KOPT-K1 (cell line): ENCODE measurements at regions not wholly inside any gene's neighbourhood (a gene's known extent, or its start where the extent isn't known, plus 50 kb on each side); places are given as distances from the start of the nearest gene placed in this dataset.

Experiments
- H3K27ac ChIP-seq: fragments of 200-600 bp; sonication (generic); 2 replicates; pipeline ENCODE4 v1.5.1; 2016; ENCODE audit warnings: antibody characterized with exemption, mild to moderate bottlenecking, low read depth, low read length; ENCODE audit not compliant: poor library complexity, severe bottlenecking
- H3K36me3 ChIP-seq: fragments of 200-600 bp; sonication (generic); 2 replicates; pipeline ENCODE4 v1.5.1; 2017; ENCODE audit warnings: antibody characterized with exemption, mild to moderate bottlenecking, low read length, moderate library complexity; ENCODE audit not compliant: insufficient read depth
- H3K9me3 ChIP-seq: fragments of 200-600 bp; sonication (generic); 2 replicates; pipeline ENCODE4 v1.5.1; 2017; ENCODE audit warnings: antibody characterized with exemption, low read length, mild to moderate bottlenecking; ENCODE audit not compliant: insufficient read depth, poor library complexity, severe bottlenecking

DNA sequence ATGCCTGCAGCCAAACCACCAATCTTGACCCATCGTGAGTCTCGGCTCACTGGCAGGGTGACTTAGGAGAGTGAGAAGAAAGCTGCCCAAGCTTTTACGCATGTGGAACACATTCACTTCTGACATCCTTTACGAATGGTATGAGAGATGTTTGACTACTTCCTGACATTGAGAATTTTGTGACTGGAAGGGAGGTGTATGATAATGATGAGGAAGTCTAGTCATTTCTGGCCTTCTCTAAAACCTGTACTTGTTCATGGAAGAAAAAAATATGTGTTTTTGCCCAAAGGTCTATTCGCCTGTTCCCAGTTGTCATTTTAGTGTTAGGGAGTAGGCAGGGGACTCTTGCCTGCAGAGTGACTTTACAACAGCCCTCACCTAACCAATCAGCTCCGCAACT is 227.2 kb upstream of the ATP2B1 start:
- H3K27ac ChIP-seq = no peak overlapping the region
- no peaks in the 10 kb centered on the region for H3K36me3 ChIP-seq
- H3K9me3 ChIP-seq = no peaks in the 10 kb centered on the region

DNA sequence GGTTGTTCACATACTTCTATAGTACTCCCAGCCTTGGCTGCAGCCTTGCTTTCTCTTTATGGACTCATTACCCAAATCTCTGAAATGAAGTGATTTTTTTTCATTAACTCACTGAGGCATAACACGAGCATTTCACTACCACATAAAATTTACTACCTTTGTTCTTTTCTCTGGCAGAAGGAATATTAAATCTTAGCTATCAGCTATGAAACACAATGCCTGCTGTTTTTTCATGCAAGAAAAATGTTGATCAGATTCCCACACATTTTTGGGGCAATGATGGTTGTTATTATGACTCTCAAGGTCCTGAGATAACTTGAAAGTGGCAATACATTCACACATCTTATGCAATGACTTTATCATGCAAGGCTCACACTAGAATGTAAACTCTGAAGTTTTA is 225.3 kb upstream of the ATP2B1 start:
- Histone ChIP-seq H3K27ac (no peak overlapping the region), H3K36me3 (no peaks in the 10 kb centered on the region), H3K9me3 (no peaks in the 10 kb centered on the region)

DNA sequence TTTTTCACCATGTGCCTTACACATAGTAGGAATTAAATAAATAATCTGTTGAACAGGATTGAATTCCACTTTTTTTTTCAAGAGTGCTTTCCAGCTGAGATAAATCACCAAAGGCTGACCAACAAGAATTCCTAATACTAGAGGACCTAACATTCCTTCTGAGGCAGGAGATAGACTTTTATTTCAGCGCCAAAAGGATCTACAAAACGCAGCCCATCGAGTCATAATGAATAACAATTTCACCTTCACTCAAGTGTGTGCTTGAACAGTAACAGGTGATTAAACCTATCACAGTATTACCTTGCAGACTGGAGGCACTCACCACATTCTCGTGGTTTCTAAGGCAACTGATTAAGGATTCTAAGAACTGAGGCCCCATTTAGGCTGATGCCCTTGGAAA is 224.3 kb upstream of the ATP2B1 start:
- Histone ChIP-seq H3K9me3 (no peaks in the 10 kb centered on the region), H3K36me3 (no peaks in the 10 kb centered on the region), H3K27ac (no peak overlapping the region)

DNA sequence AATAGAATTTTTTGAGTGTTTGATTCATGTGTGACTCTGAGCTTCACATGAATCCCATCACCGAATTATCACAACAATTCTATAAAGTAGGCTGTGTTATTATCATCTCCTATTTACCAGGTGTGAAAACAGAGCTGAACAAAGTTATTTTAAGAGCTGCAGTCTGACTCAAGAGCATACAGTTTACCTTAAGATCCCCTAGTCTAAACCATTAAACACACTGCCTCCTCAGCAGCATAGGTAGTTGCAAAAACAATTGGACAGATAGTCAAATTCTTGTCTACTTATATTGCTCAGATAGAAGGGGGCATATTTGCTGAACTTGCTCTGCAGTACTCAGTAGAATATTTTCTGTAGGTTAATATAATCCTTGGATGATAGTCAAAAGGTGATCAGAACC is 219.8 kb upstream of the ATP2B1 start:
- Histone ChIP-seq H3K9me3 (no peaks in the 10 kb centered on the region), H3K36me3 (no peaks in the 10 kb centered on the region), H3K27ac (no peak overlapping the region)

DNA sequence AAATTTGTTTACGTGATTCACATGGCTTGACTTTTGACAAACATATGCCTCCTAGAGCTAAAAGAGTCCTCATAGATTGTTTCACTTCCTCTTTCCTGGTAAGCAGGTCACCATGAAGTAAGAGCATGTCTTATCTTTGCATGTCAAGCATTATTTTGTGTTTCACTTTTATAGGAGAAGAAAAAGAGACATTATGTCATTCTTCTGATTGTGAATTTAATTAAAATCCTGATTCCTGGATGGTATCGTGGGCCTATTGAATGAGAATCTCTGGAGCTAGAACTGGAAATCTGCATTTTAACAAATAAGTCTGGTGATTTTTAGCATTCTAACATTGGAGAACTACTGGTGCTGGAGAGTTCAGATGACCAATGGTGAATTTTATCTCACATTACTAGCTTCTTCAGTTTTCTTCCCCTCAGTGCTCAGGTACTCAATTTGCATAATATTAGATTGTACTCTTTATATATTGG is 218.6 kb upstream of the ATP2B1 start:
- Histone ChIP-seq H3K36me3 (no peaks in the 10 kb centered on the region), H3K27ac (no peak overlapping the region), H3K9me3 (no peaks in the 10 kb centered on the region)

DNA sequence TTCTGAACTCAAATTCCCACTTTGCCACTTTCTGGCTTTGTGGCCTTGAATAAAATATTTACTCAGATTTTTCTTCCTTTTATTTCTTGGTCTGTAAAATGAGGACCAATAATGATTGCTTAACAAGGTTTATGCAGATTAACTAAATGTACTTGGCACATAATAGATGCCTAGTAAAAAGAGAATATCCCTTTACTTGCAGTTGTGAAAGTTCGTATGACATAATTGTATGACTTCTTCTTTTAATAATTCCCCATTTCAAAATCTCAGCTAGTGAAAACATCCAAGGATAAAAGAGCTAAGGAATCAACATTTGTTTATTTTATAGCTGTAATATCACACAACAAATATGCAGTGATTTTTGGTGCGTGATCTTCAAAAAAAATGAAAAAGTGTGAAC is 215.6 kb upstream of the ATP2B1 start:
- no peaks in the 10 kb centered on the region for H3K36me3 ChIP-seq
- no peaks in the 10 kb centered on the region for H3K9me3 ChIP-seq
- no peak overlapping the region for H3K27ac ChIP-seq

DNA sequence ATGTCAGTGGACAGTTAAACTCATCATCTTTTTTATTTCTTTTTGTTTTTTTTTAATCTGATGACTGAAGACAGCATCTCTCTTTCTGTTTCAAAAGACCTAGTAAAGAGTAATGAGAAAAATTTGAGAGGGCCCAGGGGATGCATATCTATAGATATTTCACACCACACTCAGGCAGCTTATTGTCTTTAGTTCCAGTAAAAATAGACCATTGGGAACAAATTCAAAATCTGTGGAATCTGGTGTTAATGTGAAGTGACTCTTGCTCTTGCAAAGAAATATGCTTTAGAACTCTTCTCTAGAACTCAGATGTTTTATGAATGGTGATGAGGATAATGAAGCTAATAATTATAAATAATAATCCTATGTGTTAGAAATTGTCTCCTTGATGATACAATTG is 214.5 kb upstream of the ATP2B1 start:
- no peaks in the 10 kb centered on the region for H3K36me3 ChIP-seq
- H3K9me3 ChIP-seq = no peaks in the 10 kb centered on the region
- no peak overlapping the region for H3K27ac ChIP-seq

DNA sequence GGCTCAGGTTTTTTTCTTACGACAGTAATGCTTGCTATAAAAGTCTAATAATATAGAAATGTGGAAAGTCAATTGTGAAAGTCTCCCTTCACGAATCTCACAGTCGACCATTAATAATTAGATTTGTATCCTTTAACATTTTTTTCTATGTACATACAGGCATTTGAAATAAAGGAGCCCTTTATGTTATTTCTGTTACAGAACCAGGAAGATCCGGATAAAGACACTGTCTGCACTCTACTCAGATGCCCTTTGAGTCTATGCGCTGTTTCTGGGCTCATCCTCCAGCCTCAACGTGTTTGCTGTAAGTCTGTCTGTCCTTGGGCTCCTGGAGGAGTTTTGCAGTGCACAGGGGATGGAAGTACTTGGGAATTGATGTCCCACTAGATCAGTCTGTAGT is 212.2 kb upstream of the ATP2B1 start:
- H3K36me3 ChIP-seq = no peaks in the 10 kb centered on the region
- no peaks in the 10 kb centered on the region for H3K9me3 ChIP-seq
- no peak overlapping the region for H3K27ac ChIP-seq

DNA sequence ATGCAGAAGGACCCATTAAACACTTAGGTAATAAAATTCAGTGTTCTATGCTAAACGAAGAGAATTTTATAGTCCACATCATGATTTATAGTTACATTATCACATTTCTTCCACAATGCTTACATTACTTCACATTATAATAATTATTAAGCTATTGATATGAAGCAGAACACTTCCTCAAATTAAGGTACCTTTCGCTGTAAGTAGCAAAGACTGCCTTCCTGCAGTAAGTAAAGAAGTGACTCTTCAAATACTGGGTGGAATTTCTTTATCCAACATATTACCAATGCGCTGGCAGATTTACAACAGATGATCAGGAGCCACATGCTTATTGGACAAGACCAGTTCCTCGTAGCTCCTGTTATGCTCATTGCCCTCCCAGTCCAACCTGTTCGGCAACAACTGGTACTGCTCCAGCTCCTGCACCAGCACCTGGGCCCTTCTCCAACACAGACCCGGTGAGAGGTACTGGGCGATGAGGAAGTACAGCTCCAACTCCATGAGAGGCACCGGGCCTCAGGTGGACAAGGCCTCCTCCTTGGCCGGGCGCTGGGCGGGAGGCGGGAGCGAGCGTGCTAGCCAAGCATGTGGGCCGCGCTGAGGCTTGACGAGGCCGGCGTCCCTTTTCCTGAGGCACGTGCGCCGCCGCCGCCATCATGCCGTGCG is 210.7 kb upstream of the ATP2B1 start:
- H3K36me3 ChIP-seq = no peaks in the 10 kb centered on the region
- no peaks in the 10 kb centered on the region for H3K9me3 ChIP-seq
- no peak overlapping the region for H3K27ac ChIP-seq

DNA sequence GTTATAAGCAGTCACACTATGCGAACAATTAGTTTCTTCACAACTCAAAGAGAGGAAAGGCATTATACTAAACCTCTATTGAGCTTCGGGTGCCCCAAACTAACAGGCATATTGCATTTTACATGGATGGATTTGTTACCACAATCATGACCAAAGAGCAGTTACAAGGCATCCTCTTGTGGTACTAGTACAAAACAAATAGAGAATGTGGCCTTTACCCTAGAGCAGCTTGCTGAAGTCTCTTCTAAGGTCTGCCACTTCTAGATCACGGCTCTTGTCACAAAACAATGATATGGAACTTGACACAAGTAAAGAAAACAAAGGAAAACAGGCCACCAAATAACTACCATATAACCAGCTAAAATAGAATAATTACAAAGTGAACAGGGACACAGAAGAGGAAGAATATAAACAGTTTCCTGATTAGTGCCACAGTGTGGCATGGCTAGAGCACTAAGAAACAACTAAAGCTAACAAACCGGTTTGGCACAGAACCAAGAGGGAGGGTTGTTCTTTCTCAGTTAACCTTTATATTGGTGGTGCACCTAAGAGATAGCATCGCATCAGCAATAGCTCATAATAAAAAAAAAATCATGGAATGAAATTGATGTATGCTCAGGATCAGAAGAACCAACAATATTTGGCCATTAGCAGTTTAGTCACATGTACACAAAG is 209.7 kb upstream of the ATP2B1 start:
- H3K27ac ChIP-seq = no peak overlapping the region
- H3K36me3 ChIP-seq = no peaks in the 10 kb centered on the region
- H3K9me3 ChIP-seq = no peaks in the 10 kb centered on the region

DNA sequence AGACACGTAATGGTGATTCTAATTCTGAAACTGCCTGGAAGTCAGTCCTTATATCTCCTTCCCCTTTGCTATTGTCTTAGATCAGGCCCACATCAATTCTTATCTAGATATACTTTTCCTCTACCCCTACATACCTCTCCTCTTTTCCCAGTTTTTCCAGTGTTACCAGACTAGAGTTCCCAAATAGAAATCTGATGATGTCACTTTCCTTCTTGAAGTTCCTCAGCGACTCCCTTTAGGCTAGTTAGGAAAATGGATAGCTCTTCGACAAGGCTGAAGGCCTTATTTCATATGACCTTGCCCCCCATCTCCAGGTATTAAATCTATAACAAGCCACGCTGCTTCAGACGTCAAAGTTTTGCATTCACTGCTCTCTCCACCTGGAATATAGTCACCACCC is 201.1 kb upstream of the ATP2B1 start:
- no peak overlapping the region for H3K27ac ChIP-seq
- peaks cover 5% of the 10 kb centered on the region for H3K9me3 ChIP-seq
- no peaks in the 10 kb centered on the region for H3K36me3 ChIP-seq

DNA sequence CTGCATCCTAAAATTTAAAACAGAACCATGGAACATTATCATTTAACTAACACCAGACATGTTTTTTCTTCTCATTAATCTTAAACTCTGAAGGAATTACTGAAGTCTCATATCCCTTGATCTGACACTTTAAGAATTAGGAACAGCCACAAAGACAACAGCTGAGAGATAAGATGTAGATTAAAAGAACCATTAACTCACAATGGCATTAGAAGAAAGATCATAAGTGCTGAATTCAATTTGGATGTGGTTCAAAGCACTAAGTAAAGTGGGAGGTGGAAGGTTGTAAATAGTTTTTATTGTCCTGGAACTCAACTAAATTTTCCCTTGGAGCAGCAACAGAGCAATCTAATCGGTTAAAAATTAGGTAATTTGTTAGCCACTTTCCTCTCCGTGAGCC is 199.0 kb upstream of the ATP2B1 start:
- no peaks in the 10 kb centered on the region for H3K36me3 ChIP-seq
- H3K27ac ChIP-seq = no peak overlapping the region
- H3K9me3 ChIP-seq = peaks cover 4% of the 10 kb centered on the region

DNA sequence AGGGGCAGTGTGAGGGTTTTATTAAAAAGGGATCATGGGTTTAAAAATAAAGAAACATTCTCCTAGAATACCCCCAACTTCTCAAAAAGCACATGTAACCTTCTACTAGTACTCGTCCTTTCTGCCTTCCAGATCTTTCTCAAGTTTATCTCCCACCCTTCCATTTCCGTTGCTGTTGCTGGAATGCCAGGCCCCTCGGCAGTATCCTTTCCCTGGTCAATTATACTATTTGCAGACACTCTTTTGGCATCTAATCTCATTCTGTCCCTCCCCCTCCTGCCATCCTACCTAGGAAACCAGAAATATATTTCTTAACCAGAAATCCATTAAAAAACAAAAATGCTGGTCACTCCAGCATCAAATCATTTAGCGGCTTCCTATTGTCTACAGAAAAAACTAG is 198.2 kb upstream of the ATP2B1 start:
- Histone ChIP-seq H3K36me3 (no peaks in the 10 kb centered on the region), H3K9me3 (no peaks in the 10 kb centered on the region), H3K27ac (no peak overlapping the region)

DNA sequence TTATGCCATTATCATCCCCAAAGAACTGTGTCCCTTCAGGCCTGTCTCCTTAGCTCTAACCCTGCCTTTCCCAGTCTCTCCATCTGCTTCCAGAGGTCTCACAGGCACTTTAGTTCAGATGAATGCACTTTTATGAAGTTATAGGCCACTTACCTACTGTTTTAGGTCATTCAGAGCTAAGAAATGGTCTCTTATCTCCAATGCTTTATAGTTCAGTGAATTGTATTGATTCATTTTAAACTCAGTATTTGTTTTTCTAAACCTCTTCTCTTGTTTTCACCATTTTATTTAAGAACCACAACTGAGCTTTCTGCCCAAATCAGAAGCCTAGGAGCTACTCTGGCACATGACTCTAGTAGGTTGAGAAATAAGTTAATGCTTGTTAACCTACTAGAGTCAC is 197.5 kb upstream of the ATP2B1 start:
- Histone ChIP-seq H3K27ac (no peak overlapping the region), H3K9me3 (no peaks in the 10 kb centered on the region), H3K36me3 (no peaks in the 10 kb centered on the region)

DNA sequence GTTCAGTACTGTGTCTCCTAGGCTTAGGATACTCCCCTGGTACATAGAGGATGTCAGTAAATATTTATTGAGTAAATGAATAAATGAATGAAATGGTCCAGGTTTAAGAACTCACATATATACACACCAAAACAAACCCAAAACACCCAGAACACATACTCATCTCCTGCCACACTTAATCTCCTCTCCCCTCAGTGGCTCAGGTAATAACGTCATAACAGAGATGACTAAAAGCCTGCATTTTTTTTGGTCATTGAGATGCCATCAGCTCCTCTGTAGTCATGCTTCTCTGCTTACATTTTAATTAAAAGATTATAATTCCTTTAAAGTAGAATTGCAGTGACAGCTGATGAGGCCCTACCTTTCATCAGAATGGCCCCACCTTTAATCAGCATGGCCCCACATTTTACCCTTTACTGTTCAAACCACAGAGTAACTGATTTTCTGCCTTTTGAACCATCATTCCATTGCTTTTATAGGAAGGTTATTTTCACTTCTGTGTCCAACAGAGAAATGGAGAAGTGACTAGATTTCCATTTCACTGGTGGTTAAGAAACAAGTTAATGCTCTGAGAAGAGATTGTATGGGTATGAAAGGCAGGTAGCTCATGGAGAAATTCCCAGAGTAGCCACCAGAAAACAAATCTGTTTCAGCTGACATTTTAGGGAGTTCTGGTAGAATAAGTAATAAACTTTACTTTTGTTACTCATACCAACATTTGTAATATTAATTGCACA is 193.4 kb upstream of the ATP2B1 start:
- H3K9me3 ChIP-seq = no peaks in the 10 kb centered on the region
- no peak overlapping the region for H3K27ac ChIP-seq
- no peaks in the 10 kb centered on the region for H3K36me3 ChIP-seq
